Urinary bladder (tissue), 3 donors: ENCODE measurements at regions not wholly inside any gene's neighbourhood (a gene's known extent, or its start where the extent isn't known, plus 50 kb on each side); places are given as distances from the start of the nearest gene placed in this dataset.

Experiments
- DNase-seq: peaks from one replicate; pipeline ENCODE4 v3.0.0-alpha.2; 2015; ENCODE audit errors: extremely low spot score
- H3K27ac ChIP-seq: one replicate; pipeline ENCODE4 v1.5.1; 2013; ENCODE audit warnings: low read depth, mild to moderate bottlenecking, moderate library complexity
- H3K36me3 ChIP-seq: one replicate; pipeline ENCODE4 v1.6.1; 2013; ENCODE audit warnings: mild to moderate bottlenecking, moderate library complexity; ENCODE audit not compliant: insufficient read depth
- H3K4me1 ChIP-seq: one replicate; pipeline ENCODE4 v1.6.1; 2013; ENCODE audit warnings: mild to moderate bottlenecking, moderate library complexity; ENCODE audit not compliant: insufficient read depth
- H3K4me3 ChIP-seq: one replicate; pipeline ENCODE4 v1.5.1; 2013; ENCODE audit warnings: low read depth, low read length
- WGBS: extraction: QIAGEN DNeasy Blood & Tissue Kit; methylation state at CpG from one replicate; pipeline ENCODE4 v1.1.7; 2013; 5-methylcytosine and 5-hydroxymethylcytosine counted together
- donor health status: healthy with polysubstance abuse.
- donor health status: healthy.

DNA sequence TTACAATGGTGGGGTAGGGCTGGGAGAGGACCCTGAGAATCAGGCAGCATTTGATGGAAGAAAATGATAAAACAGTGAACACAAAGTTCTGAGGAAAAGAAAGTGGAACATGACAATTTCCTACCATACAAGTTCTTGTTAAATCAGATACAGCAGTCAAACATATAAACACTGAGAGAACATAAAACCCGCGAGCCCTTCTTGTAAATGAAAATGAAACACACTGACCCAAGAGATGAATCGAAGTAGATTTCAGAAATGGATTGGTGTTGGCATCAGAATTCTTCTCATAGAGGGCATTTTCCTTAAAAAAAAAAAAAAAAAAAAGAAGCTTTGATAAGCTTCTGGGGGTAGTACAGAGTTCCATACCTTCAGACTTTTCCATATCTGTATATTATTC is 134.7 kb upstream of the TMEM45B start:
- H3K36me3 ChIP-seq: no peaks in the 10 kb centered on the region
- 22% methylated on average over 3 of the region's 3 CpGs for WGBS
- no peak overlapping the region for H3K27ac ChIP-seq
- no peak overlapping the region for H3K4me3 ChIP-seq
- H3K4me1 ChIP-seq: no peaks in the 10 kb centered on the region
- no peak for DNase-seq

DNA sequence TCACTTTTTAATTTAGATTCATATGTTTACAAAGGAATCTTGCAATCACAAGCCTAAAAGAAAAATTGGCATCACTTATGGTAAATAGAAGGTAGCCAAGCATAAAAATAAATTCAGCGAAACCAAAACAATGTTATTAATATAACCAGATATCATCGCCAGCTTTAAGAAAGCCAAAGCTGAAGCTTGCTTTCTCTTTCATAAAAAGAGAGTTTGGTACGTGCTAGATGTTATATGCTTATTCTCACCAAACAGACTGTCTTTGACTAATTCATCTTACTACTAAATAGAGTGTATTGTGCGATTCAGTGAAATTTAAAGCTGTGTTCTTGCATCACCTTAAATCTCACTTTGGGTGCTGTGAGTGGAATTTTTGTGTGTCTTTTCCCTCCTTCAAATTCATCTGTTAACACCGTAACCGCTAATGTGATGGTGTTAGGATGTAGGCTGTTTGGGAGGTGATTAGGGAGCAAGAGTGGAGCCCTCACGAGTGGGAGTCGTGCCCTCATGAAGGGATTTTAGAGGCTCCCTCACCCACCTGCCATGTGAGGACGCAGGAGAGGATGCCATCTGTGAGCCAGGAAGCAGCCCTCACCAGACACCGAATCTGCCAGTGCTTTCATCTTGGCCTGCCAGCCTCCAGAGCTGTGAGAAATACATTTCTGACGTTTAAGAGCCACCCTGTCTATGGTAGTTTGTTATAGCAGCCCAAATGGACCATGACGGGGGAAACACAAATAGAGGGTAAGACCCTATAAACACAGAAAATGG is 134.1 kb upstream of the TMEM45B start:
- Histone ChIP-seq H3K27ac (no peak overlapping the region), H3K4me3 (no peak overlapping the region), H3K36me3 (no peaks in the 10 kb centered on the region), H3K4me1 (no peaks in the 10 kb centered on the region)
- 67% methylated on average over 12 of the region's 12 CpGs for WGBS
- no peak for DNase-seq

DNA sequence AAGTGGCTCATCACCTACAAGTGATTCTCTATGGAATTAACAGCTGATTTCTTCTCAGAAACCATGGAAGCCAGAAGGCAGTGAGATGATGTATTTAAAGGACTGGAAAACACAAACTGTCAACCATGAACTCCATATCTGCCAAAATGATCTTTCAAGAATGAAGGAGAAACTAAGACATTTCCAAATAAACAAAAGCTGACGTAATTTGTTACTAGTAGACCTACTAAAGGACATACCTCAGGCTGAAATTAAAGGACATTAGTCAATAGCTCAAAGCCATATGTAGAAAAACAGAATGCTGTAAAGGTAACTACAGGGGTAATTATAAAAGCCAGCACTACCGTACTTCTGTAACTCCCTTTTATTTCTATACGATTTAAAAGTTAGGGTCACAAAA is 129.4 kb upstream of the TMEM45B start:
- Histone ChIP-seq H3K27ac (no peak overlapping the region), H3K36me3 (no peaks in the 10 kb centered on the region), H3K4me3 (no peak overlapping the region), H3K4me1 (no peaks in the 10 kb centered on the region)
- 65% methylated on average over 3 of the region's 3 CpGs for WGBS
- DNase-seq: no peak

GRCh38 chr11:129691142-129691541 is 124.5 kb upstream of the TMEM45B start:
- Histone ChIP-seq H3K36me3 (no peaks in the 10 kb centered on the region), H3K4me1 (no peaks in the 10 kb centered on the region), H3K27ac (no peak overlapping the region), H3K4me3 (no peak overlapping the region)
- 70% methylated on average over 10 of the region's 10 CpGs for WGBS
- DNase-seq: no peak

GRCh38 chr11:129694538-129694937 is 121.1 kb upstream of the TMEM45B start:
- no peak for DNase-seq
- no peaks in the 10 kb centered on the region for H3K36me3 ChIP-seq
- 77% methylated on average over 10 of the region's 10 CpGs for WGBS

GRCh38 chr11:129694966-129695365 is 120.7 kb upstream of the TMEM45B start:
- WGBS: 78% methylated on average over 10 of the region's 10 CpGs
- no peaks in the 10 kb centered on the region for H3K36me3 ChIP-seq
- H3K4me3 ChIP-seq: no peak overlapping the region
- H3K27ac ChIP-seq: no peak overlapping the region
- H3K4me1 ChIP-seq: no peaks in the 10 kb centered on the region
- no peak for DNase-seq

More at GRCh38 chr11:129694538-129694937, 121.1 kb upstream of the TMEM45B start:
- H3K27ac ChIP-seq: no peak overlapping the region
- no peak overlapping the region for H3K4me3 ChIP-seq
- H3K4me1 ChIP-seq: no peaks in the 10 kb centered on the region

- no peaks in the 10 kb centered on the region for H3K36me3 ChIP-seq
- H3K4me1 ChIP-seq: no peaks in the 10 kb centered on the region
- peak; percentile 5 for DNase-seq
- H3K4me3 ChIP-seq: peak overlapping the region; percentile 15
- WGBS: 3% methylated on average over 25 of the region's 25 CpGs
- H3K27ac ChIP-seq: no peak overlapping the region
Observed at GRCh38 chr11:129695571-129696308, 119.9 kb upstream of the TMEM45B start.

- WGBS: 66% methylated on average over 13 of the region's 13 CpGs
- DNase-seq: no peak
- H3K4me3 ChIP-seq: no peak overlapping the region
Observed at GRCh38 chr11:129696309-129696989, 119.2 kb upstream of the TMEM45B start.

DNA sequence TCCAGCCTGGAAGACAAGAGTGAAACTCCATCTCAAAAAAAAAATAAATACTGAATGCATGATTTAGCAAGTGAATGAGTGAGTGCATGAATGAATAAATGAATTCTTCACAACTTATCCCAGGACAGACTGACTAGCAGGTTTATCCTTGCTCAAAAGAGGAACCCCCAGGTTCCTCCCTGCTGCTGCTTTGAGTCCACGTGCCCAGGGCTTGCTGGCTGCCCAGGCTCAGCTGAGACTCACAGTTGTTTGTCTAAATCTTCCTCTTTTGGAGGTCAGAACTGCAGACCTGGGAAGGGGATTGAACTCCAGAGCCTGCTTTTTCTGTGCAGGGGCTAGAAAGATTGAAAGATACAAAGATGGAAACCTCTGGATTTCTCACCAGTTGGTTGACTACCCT is 117.4 kb upstream of the TMEM45B start:
- H3K4me1 ChIP-seq: no peaks in the 10 kb centered on the region
- WGBS: 59% methylated on average over 1 of the region's 1 CpG
- H3K36me3 ChIP-seq: no peaks in the 10 kb centered on the region
- no peak overlapping the region for H3K27ac ChIP-seq
- H3K4me3 ChIP-seq: no peak overlapping the region
- no peak for DNase-seq

More at GRCh38 chr11:129696309-129696989, 119.2 kb upstream of the TMEM45B start:
- H3K27ac ChIP-seq: no peak overlapping the region
- no peaks in the 10 kb centered on the region for H3K4me1 ChIP-seq
- H3K36me3 ChIP-seq: no peaks in the 10 kb centered on the region

DNA sequence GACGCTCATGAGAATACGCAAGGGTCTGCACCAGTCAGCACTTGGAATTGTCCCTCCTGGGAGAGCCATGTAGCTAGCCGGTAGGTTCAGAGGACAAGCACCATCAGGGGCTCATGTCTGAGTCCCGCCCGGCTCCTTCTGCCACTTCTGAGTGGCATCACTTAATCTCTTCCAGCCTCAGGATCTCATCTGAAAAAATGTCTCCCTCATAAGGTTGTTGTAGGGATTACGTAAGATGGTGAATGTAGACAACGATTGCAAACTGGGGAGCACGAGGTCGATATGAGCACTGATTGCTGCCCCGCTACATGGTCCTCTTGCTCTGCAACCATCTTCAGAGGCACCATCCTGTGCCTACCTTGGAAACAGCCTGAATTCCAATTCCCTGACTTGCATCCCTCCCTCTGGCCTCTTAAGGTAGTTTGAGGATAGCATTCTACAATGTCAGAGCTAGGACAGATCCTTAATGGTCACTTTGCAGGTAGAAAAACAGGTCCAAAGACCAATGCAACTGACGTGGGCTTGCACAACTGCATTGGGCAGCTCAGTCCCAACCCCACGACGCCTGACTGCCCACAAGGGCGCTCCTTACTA is 115.8 kb upstream of the TMEM45B start:
- Histone ChIP-seq H3K4me1 (no peaks in the 10 kb centered on the region), H3K36me3 (no peaks in the 10 kb centered on the region), H3K27ac (no peak overlapping the region), H3K4me3 (no peak overlapping the region)
- DNase-seq: no peak
- 84% methylated on average over 14 of the region's 14 CpGs for WGBS

GRCh38 chr11:129700701-129701100 is 114.9 kb upstream of the TMEM45B start:
- Histone ChIP-seq H3K4me1 (no peaks in the 10 kb centered on the region), H3K36me3 (no peaks in the 10 kb centered on the region), H3K27ac (no peak overlapping the region), H3K4me3 (no peak overlapping the region)
- 86% methylated on average over 3 of the region's 3 CpGs for WGBS
- no peak for DNase-seq

DNA sequence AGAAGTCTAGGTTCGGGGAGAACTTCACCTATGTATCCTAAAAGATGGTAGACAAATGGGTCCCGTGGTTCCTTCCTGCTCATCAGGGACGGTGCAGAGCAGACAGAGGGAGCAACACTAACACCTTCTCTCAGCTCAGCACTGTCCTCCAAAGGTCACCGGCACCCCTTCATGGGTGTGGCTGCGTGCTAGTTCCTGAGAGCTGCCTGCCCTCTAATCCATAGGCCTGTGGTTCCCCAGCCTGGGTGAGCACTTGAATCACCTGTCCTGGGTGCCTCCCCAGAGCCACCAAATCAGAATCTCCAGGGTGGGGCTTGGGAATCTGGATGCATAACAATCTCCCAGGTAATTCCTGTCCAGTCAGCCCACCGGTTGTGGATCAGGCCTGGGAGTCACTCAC is 113.9 kb upstream of the TMEM45B start:
- H3K36me3 ChIP-seq: no peaks in the 10 kb centered on the region
- DNase-seq: no peak
- no peak overlapping the region for H3K27ac ChIP-seq
- 85% methylated on average over 6 of the region's 6 CpGs for WGBS
- no peaks in the 10 kb centered on the region for H3K4me1 ChIP-seq
- H3K4me3 ChIP-seq: no peak overlapping the region
